ENCODE measurements at regions not wholly inside any gene's neighbourhood (a gene's known extent, or its start where the extent isn't known, plus 50 kb on each side); places are given as distances from the start of the nearest gene placed in this dataset.

DNA sequence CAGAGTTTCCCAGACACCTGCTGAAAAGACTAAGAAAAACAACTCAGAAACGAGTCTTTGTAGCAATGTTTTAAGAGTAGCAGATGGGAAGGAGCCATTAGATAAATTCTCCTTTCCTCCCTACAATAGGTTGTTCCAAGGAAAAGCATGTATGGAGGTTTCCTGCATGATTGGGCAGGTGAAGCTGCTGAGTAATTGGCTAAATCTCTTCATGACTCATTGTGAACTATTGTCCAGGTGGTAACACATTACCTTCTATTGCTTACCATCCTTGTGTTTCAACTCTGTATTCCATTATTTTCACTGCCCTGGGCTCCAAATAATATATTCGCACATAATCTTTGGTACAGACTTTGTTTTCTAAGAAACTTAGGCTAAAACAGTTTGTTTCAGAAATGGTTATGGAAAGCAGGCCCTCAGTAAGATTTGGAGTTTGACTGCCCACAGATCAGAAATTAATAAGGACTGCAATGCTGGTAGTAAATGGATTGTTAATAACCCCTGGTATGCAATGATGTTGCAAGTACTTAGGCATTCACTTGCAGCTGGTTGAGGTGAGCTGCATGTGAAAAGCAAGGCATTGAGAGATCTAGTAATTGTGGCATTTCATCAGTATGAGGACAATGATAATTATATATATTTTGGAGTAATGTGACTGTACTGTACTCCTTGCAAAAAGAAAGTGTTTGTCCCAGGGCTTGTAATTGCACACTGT lies 281.4 kb upstream of the VLDLR start:
- Mint-ChIP-seq H3K36me3 (no peaks in the 10 kb centered on the region), H3K4me3 (no peak overlapping the region), H3K27me3 (peaks cover 5 to 22% of the 10 kb centered on the region in 2 donors), H3K9me3 (no peaks in the 10 kb centered on the region), H3K4me1 (ENCODE audit: low read depth in 2 of 2) (no peaks in the 10 kb centered on the region), H3K27ac (no peak overlapping the region)
- DNase-seq (ENCODE audit: low spot score) (no peak), ATAC-seq (no peak)

DNA sequence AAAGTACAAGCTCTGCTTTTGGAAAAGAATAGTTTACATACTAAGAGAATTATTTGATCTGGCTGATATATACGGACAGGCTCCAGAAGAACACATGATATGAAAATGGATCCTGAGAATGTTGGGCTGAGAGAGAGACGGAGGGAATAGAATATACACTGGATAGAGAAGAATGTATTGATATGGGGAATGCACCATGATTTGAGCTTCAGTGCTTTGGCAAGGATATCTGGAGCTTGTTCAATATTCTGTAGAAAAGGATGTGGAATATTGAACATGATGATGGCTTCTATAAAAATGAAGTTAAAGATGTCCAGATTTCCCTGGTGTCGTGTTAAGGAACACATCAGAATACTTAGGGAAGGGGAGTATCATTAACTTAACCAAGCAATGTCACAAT lies 280.5 kb upstream of the VLDLR start:
- H3K4me1 Mint-ChIP-seq (ENCODE audit: low read depth in 2 of 2), result no peaks in the 10 kb centered on the region

GRCh38 chr9:2341956-2342355 lies 279.6 kb upstream of the VLDLR start:
- Mint-ChIP-seq H3K36me3 (no peaks in the 10 kb centered on the region), H3K4me1 (ENCODE audit: low read depth in 2 of 2) (no peaks in the 10 kb centered on the region), H3K27me3 (peaks cover 5 to 13% of the 10 kb centered on the region in 2 donors), H3K4me3 (no peak overlapping the region), H3K9me3 (no peaks in the 10 kb centered on the region), H3K27ac (no peak overlapping the region)
- ATAC-seq, result no peak
- DNase-seq (ENCODE audit: low spot score), result no peak

More for the DNA sequence above, 280.5 kb upstream of the VLDLR start:
- Mint-ChIP-seq H3K27ac (no peak overlapping the region), H3K4me3 (no peak overlapping the region), H3K27me3 (peaks cover 5 to 19% of the 10 kb centered on the region in 2 donors), H3K36me3 (no peaks in the 10 kb centered on the region), H3K9me3 (no peaks in the 10 kb centered on the region)
- no peak for DNase-seq (ENCODE audit: low spot score)
- ATAC-seq, result no peak

DNA sequence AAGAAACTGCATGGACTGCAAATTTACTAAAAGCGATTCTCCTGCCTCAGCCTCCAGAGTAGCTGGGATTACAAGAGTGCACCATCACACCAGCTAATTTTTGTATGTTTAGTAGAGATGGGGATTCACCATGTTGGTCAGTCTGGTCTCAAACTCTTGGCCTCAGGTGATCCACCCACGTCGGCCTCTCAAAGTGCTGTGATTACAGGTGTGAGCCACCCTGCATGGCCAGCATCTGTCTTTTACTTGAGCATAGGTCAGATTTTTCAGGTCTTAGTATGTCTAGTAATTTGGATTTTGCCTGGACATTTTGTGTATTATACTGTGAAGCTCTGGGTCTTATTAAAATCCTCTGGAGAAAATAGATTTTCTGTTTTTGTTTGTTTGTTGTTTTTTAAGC lies 277.8 kb upstream of the VLDLR start:
- no peak for ATAC-seq
- Mint-ChIP-seq H3K27me3 (peaks cover 7 to 13% of the 10 kb centered on the region in 2 donors), H3K36me3 (no peaks in the 10 kb centered on the region)

DNA sequence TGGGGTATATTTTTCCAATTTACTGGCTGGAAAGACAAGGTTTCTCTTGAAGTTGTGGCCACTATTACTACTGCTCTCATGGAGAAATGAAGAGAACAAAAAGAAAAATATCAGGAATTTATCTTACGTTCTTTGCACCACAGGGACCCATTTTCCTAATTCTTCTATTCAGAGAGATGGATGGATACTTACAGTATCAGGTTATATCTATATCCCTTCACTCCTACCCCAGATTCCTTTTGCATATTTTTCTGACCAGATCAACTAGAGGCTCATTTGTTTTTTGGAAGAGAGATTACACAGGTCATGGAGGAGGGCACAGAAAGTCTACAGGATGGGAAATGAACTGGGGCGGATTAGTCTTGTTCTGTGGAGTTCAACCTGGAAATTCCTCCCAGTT lies 277.2 kb upstream of the VLDLR start:
- Mint-ChIP-seq H3K9me3 (peaks cover 3% of the 10 kb centered on the region), H3K27me3 (peaks cover 7 to 13% of the 10 kb centered on the region in 2 donors)

More for the DNA sequence above, 277.8 kb upstream of the VLDLR start:
- H3K9me3 Mint-ChIP-seq, result peaks cover 3% of the 10 kb centered on the region
- no peak overlapping the region for H3K4me3 Mint-ChIP-seq
- no peaks in the 10 kb centered on the region for H3K4me1 Mint-ChIP-seq (ENCODE audit: low read depth in 2 of 2)
- no peak overlapping the region for H3K27ac Mint-ChIP-seq
- DNase-seq (ENCODE audit: low spot score), result no peak

DNA sequence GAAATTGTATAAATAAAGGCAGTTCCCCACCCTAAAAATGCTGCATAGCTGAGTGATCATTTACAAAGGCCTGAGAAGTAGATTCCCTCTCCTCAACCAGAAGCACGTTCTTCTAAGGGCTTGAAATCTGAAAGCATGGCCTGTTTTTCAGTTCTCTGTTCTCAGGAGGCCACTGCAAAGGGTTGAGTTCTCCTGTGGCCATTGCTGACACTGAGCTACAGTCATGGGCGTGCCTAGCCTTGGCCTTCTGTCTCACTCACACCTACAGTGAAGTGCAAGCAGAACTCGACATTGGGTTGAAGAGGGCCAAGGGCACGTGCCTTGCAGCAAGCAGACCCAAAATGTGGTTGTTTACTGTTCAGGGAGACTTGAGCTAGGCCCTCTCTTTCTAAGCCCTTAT lies 276.6 kb upstream of the VLDLR start:
- no peak for DNase-seq (ENCODE audit: low spot score)
- H3K4me3 Mint-ChIP-seq, result no peak overlapping the region
- H3K27me3 Mint-ChIP-seq, result peaks cover 7 to 13% of the 10 kb centered on the region in 2 donors
- no peak for ATAC-seq
- peaks cover 3% of the 10 kb centered on the region for H3K9me3 Mint-ChIP-seq
- no peaks in the 10 kb centered on the region for H3K4me1 Mint-ChIP-seq (ENCODE audit: low read depth in 2 of 2)
- no peaks in the 10 kb centered on the region for H3K36me3 Mint-ChIP-seq
- H3K27ac Mint-ChIP-seq, result no peak overlapping the region

More for the DNA sequence above, 277.2 kb upstream of the VLDLR start:
- no peaks in the 10 kb centered on the region for H3K4me1 Mint-ChIP-seq (ENCODE audit: low read depth in 2 of 2)
- no peak overlapping the region for H3K4me3 Mint-ChIP-seq
- H3K27ac Mint-ChIP-seq, result no peak overlapping the region
- ATAC-seq, result no peak
- H3K36me3 Mint-ChIP-seq, result no peaks in the 10 kb centered on the region
- DNase-seq (ENCODE audit: low spot score), result no peak

- H3K4me3 Mint-ChIP-seq, result no peak overlapping the region
- ATAC-seq, result no peak
- H3K27me3 Mint-ChIP-seq, result peaks cover 6 to 7% of the 10 kb centered on the region in 2 donors
- H3K36me3 Mint-ChIP-seq, result no peaks in the 10 kb centered on the region
- no peak overlapping the region for H3K27ac Mint-ChIP-seq
- DNase-seq (ENCODE audit: low spot score), result no peak
- peaks cover 3% of the 10 kb centered on the region for H3K9me3 Mint-ChIP-seq
- H3K4me1 Mint-ChIP-seq (ENCODE audit: low read depth in 2 of 2), result no peaks in the 10 kb centered on the region
Observed at GRCh38 chr9:2346277-2346913, 275.2 kb upstream of the VLDLR start.

DNA sequence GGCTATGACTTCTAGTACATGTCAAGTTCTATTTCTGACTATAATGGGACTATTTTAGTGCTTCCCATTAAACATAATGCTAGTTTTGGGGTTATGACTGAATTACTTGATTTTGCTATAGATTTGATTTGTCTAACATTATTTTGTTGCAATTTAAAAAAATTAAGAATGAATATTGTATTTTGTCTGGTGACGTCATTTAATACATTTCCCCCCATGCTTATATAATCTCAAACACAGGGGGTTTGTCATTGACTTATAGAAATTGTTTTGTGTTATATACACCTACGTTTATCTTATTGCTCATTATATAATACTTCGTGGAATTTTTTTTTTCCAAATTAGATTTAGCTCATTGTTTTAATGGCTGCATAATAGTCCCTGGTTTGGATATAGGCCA lies 270.3 kb upstream of the VLDLR start:
- no peak for ATAC-seq
- H3K27me3 Mint-ChIP-seq, result peaks cover 4 to 16% of the 10 kb centered on the region in 2 donors
- DNase-seq (ENCODE audit: low spot score), result no peak
- no peak overlapping the region for H3K27ac Mint-ChIP-seq
- peaks cover 3% of the 10 kb centered on the region for H3K9me3 Mint-ChIP-seq
- H3K4me3 Mint-ChIP-seq, result no peak overlapping the region
- no peaks in the 10 kb centered on the region for H3K36me3 Mint-ChIP-seq
- no peaks in the 10 kb centered on the region for H3K4me1 Mint-ChIP-seq (ENCODE audit: low read depth in 2 of 2)

- Mint-ChIP-seq H3K27me3 (peaks cover 2 to 16% of the 10 kb centered on the region in 2 donors), H3K4me3 (no peak overlapping the region), H3K36me3 (no peaks in the 10 kb centered on the region), H3K4me1 (ENCODE audit: low read depth in 2 of 2) (no peaks in the 10 kb centered on the region), H3K9me3 (no peaks in the 10 kb centered on the region), H3K27ac (no peak overlapping the region)
- ATAC-seq, result no peak
- no peak for DNase-seq (ENCODE audit: low spot score)
Observed at GRCh38 chr9:2354216-2354615, 267.4 kb upstream of the VLDLR start.

- H3K9me3 Mint-ChIP-seq, result no peaks in the 10 kb centered on the region
- DNase-seq (ENCODE audit: low spot score) (no peak), ATAC-seq (no peak)
- no peak overlapping the region for H3K4me3 Mint-ChIP-seq
- H3K4me1 Mint-ChIP-seq (ENCODE audit: low read depth in 2 of 2), result no peaks in the 10 kb centered on the region
- no peaks in the 10 kb centered on the region for H3K36me3 Mint-ChIP-seq
- no peak overlapping the region for H3K27ac Mint-ChIP-seq
- peaks cover 2 to 16% of the 10 kb centered on the region in 2 donors for H3K27me3 Mint-ChIP-seq
Observed at GRCh38 chr9:2354856-2355696, 266.5 kb upstream of the VLDLR start.

- Mint-ChIP-seq H3K27me3 (peaks cover 2 to 16% of the 10 kb centered on the region in 2 donors), H3K27ac (no peak overlapping the region), H3K4me3 (no peak overlapping the region), H3K36me3 (no peaks in the 10 kb centered on the region), H3K4me1 (ENCODE audit: low read depth in 2 of 2) (no peaks in the 10 kb centered on the region), H3K9me3 (no peaks in the 10 kb centered on the region)
- no peak for ATAC-seq
- no peak for DNase-seq (ENCODE audit: low spot score)
Observed at GRCh38 chr9:2355697-2355983, 265.9 kb upstream of the VLDLR start.

GRCh38 chr9:2356041-2356790 lies 265.4 kb upstream of the VLDLR start:
- Mint-ChIP-seq H3K4me3 (no peak overlapping the region), H3K36me3 (no peaks in the 10 kb centered on the region), H3K27me3 (peaks cover 2 to 16% of the 10 kb centered on the region in 2 donors), H3K9me3 (no peaks in the 10 kb centered on the region), H3K4me1 (ENCODE audit: low read depth in 2 of 2) (no peaks in the 10 kb centered on the region), H3K27ac (no peak overlapping the region)
- no peak for DNase-seq (ENCODE audit: low spot score)
- ATAC-seq, result no peak

GRCh38 chr9:2359891-2360471 lies 261.6 kb upstream of the VLDLR start:
- no peak for DNase-seq (ENCODE audit: low spot score)
- no peak overlapping the region for H3K27ac Mint-ChIP-seq
- no peak overlapping the region for H3K4me3 Mint-ChIP-seq
- no peak for ATAC-seq
- H3K36me3 Mint-ChIP-seq, result no peaks in the 10 kb centered on the region
- peaks cover 4 to 11% of the 10 kb centered on the region in 2 donors for H3K27me3 Mint-ChIP-seq
- H3K4me1 Mint-ChIP-seq (ENCODE audit: low read depth in 2 of 2), result no peaks in the 10 kb centered on the region
- H3K9me3 Mint-ChIP-seq, result peaks cover 3% of the 10 kb centered on the region

All from natural killer cell treated with Interleukin-12 subunit alpha and Interleukin-12 subunit beta and Interleukin-15 and Interleukin-18, amount 100 ng/mL, for 72 hours (primary cell).